ENCODE measurements at regions not wholly inside any gene's neighbourhood (a gene's known extent, or its start where the extent isn't known, plus 50 kb on each side); places are given as distances from the start of the nearest gene placed in this dataset.

DNA sequence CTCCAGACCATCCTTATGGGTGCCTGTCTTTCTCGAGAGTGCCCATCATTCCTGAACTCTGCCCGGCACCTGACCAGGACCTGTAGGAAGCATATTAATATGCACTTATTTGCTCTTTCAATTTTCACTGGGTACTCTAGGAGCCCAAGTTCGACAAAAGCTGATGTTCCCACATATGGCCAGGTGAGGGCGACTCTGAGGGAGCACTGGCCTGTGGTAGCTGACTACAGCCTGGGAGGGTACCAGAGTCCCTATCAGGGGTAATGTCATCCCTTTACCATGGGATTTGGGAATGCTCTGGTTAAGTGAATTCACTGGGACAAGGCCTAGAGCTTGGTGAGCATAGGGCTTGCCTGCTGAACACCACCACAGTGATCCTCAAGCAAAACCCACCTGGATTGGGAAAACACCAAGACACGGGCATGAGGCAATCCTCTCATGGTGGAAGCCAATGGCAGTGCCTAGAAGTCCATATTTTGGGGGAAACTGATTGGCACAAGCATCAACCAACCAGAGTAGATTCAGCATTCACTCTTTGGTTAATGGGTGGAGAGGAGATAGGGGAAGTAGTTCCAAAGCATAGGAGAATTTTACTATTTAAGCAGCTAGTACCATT, 112.2 kb downstream of the MTX3 start:
- no peaks in the 10 kb centered on the region for H3K36me3 ChIP-seq (ENCODE audit: insufficient read depth, low read length)
- H2AFZ ChIP-seq (ENCODE audit: low read length), result no peak overlapping the region
- H3K9ac ChIP-seq (ENCODE audit: low read length), result no peak overlapping the region
- TF ChIP-seq, protein P1, sequence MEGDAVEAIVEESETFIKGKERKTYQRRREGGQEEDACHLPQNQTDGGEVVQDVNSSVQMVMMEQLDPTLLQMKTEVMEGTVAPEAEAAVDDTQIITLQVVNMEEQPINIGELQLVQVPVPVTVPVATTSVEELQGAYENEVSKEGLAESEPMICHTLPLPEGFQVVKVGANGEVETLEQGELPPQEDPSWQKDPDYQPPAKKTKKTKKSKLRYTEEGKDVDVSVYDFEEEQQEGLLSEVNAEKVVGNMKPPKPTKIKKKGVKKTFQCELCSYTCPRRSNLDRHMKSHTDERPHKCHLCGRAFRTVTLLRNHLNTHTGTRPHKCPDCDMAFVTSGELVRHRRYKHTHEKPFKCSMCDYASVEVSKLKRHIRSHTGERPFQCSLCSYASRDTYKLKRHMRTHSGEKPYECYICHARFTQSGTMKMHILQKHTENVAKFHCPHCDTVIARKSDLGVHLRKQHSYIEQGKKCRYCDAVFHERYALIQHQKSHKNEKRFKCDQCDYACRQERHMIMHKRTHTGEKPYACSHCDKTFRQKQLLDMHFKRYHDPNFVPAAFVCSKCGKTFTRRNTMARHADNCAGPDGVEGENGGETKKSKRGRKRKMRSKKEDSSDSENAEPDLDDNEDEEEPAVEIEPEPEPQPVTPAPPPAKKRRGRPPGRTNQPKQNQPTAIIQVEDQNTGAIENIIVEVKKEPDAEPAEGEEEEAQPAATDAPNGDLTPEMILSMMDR (IDR thresholded peaks at IDR 0.05; ENCODE audit: low read length), result peak; percentile 57; the same call in 1 of the 2 replicates
- no peak for TF ChIP-seq EZH2 (IDR thresholded peaks at IDR 0.05; ENCODE audit: borderline replicate concordance, low read length)
- no peaks in the 10 kb centered on the region for H3F3A ChIP-seq (ENCODE audit: insufficient read depth, low read length)
- no peaks in the 10 kb centered on the region for H3K9me2 ChIP-seq (ENCODE audit: low read depth, low read length)
- no peak overlapping the region for H3K27ac ChIP-seq (ENCODE audit: low read depth, low read length, poor library complexity, severe bottlenecking)
- no peak overlapping the region for H3K4me2 ChIP-seq (ENCODE audit: low read length)
- H3K4me3 ChIP-seq (ENCODE audit: low read depth, low read length, poor library complexity, severe bottlenecking), result no peak overlapping the region
- H3K4me1 ChIP-seq (ENCODE audit: insufficient read depth, low read length, severe bottlenecking), result no peaks in the 10 kb centered on the region
- H4K20me1 ChIP-seq (ENCODE audit: insufficient read depth, low read length), result no peaks in the 10 kb centered on the region
- no peaks in the 10 kb centered on the region for H3K79me2 ChIP-seq (ENCODE audit: insufficient read depth, low read length)
- no peaks in the 10 kb centered on the region for H3K27me3 ChIP-seq (ENCODE audit: insufficient read depth, low read length)
- no peaks in the 10 kb centered on the region for H3K9me3 ChIP-seq (ENCODE audit: low read length)

DNA sequence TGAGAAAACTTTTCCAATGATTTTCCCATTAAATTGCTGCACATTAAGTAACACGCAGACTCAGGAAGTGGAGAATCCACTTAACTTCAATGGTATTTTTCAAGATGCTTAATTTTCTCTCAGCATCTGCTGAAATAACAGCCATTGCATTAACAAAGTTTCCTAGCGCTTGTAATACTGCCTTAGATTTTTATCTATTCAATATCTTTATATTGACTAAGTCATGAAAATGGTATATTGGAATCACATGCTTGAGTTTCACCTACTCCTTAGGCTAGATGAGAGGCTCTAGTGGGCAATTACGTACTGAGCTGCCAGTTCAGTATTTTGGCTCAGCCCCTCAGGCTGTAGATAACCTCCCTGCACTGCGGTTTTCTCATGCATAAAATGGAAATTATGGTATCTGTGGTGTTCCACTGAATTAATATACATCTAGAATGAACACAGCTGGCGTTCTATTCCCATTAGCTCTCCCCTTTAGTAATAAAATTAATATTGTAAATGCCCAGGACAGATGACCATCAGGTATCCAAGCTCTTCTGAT, 112.9 kb downstream of the MTX3 start:
- no peak overlapping the region for H3K4me3 ChIP-seq (ENCODE audit: low read depth, low read length, poor library complexity, severe bottlenecking)
- H2AFZ ChIP-seq (ENCODE audit: low read length), result no peak overlapping the region
- H3K9ac ChIP-seq (ENCODE audit: low read length), result no peak overlapping the region
- H3K4me2 ChIP-seq (ENCODE audit: low read length), result no peak overlapping the region
- H3K27me3 ChIP-seq (ENCODE audit: insufficient read depth, low read length), result no peaks in the 10 kb centered on the region
- TF ChIP-seq EZH2 (IDR thresholded peaks at IDR 0.05; ENCODE audit: borderline replicate concordance, low read length), result no peak
- TF ChIP-seq, protein P1 (IDR thresholded peaks at IDR 0.05; ENCODE audit: low read length), result no peak
- H3K27ac ChIP-seq (ENCODE audit: low read depth, low read length, poor library complexity, severe bottlenecking), result no peak overlapping the region
- no peaks in the 10 kb centered on the region for H3K4me1 ChIP-seq (ENCODE audit: insufficient read depth, low read length, severe bottlenecking)
- no peaks in the 10 kb centered on the region for H3K9me2 ChIP-seq (ENCODE audit: low read depth, low read length)
- H3K9me3 ChIP-seq (ENCODE audit: low read length), result no peaks in the 10 kb centered on the region
- H3F3A ChIP-seq (ENCODE audit: insufficient read depth, low read length), result no peaks in the 10 kb centered on the region
- no peaks in the 10 kb centered on the region for H3K79me2 ChIP-seq (ENCODE audit: insufficient read depth, low read length)
- H4K20me1 ChIP-seq (ENCODE audit: insufficient read depth, low read length), result no peaks in the 10 kb centered on the region
- H3K36me3 ChIP-seq (ENCODE audit: insufficient read depth, low read length), result no peaks in the 10 kb centered on the region

DNA sequence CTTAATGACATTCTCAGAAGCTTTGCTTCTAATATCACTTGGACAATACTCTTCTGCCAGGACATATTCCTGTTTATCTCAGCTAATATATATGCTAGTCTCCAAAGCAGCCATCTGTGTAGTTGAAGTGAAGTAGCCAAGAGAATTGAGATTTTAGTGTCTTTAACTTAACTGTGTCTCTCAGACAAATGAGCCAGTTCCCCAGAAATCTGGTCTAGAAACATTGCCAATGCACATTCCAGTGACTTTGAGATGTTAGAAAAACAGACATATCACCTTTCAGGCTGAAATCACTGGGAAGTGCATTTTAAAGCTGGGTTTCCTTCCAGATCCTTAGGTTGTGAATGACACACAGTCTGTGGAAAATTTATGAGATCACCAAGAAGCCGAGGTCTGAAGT, 114.6 kb downstream of the MTX3 start:
- H3K27ac ChIP-seq (ENCODE audit: low read depth, low read length, poor library complexity, severe bottlenecking), result no peak overlapping the region
- H3K4me3 ChIP-seq (ENCODE audit: low read depth, low read length, poor library complexity, severe bottlenecking), result no peak overlapping the region
- H3K9me3 ChIP-seq (ENCODE audit: low read length), result no peaks in the 10 kb centered on the region
- TF ChIP-seq, protein P1 (IDR thresholded peaks at IDR 0.05; ENCODE audit: low read length), result no peak
- no peak for TF ChIP-seq EZH2 (IDR thresholded peaks at IDR 0.05; ENCODE audit: borderline replicate concordance, low read length)
- H3K27me3 ChIP-seq (ENCODE audit: insufficient read depth, low read length), result no peaks in the 10 kb centered on the region
- no peaks in the 10 kb centered on the region for H3K36me3 ChIP-seq (ENCODE audit: insufficient read depth, low read length)
- no peak overlapping the region for H2AFZ ChIP-seq (ENCODE audit: low read length)
- H3K79me2 ChIP-seq (ENCODE audit: insufficient read depth, low read length), result no peaks in the 10 kb centered on the region
- H3K9ac ChIP-seq (ENCODE audit: low read length), result no peak overlapping the region
- H3K4me1 ChIP-seq (ENCODE audit: insufficient read depth, low read length, severe bottlenecking), result no peaks in the 10 kb centered on the region
- no peaks in the 10 kb centered on the region for H3K9me2 ChIP-seq (ENCODE audit: low read depth, low read length)
- H3F3A ChIP-seq (ENCODE audit: insufficient read depth, low read length), result no peaks in the 10 kb centered on the region
- no peak overlapping the region for H3K4me2 ChIP-seq (ENCODE audit: low read length)
- H4K20me1 ChIP-seq (ENCODE audit: insufficient read depth, low read length), result no peaks in the 10 kb centered on the region

Measured in OCI-LY1 (cell line).